ENCODE measurements at regions not wholly inside any gene's neighbourhood (a gene's known extent, or its start where the extent isn't known, plus 50 kb on each side); places are given as distances from the start of the nearest gene placed in this dataset.

- TF ChIP-seq CTCF (IDR thresholded peaks at IDR 0.05; ENCODE audit: low read depth, low read length, poor library complexity, severe bottlenecking) = no peak
- TF ChIP-seq EZH2phosphoT487 (IDR thresholded peaks at IDR 0.05; ENCODE audit: borderline replicate concordance, low read length) = no peak
Measured at GRCh38 chrX:125627676-125628075, 308.0 kb downstream of the TEX13C start.
